HEK293 (cell line): ENCODE measurements at regions not wholly inside any gene's neighbourhood (a gene's known extent, or its start where the extent isn't known, plus 50 kb on each side); places are given as distances from the start of the nearest gene placed in this dataset.

ENCODE experiments used
- CTCF ChIA-PET: fragments of 350-600 bp; formaldehyde crosslinking; extraction: SDS; loops from one replicate; lab custom pipeline; 2021; ENCODE audit warnings: antibody characterized with exemption; lab: Yijun Ruan, JAX
- POLR2A ChIA-PET: fragments of 300-600 bp; formaldehyde crosslinking; extraction: SDS; loops from one replicate; lab custom pipeline; 2020; ENCODE audit warnings: antibody characterized with exemption, inconsistent platforms; lab: Yijun Ruan, JAX
- H3K27ac ChIP-seq: fragments of 200-500 bp; sonication (Bioruptor generic); 2 replicates; pipeline ENCODE4 v1.5.1; 2014; ENCODE audit warnings: low read depth, low read length, control low read depth, inconsistent platforms; ENCODE audit errors: extremely low read depth
- H3K36me3 ChIP-seq, 2 experiments: fragments of 200-500 bp in 1 of 2; sonication (Bioruptor generic) in 1 of 2; 1 replicate in 1 of 2; 2 replicates in 1 of 2; pipeline ENCODE4 v1.5.1; 2014 to 2017; ENCODE audit warnings: inconsistent platforms in 2 of 2, low read length in 2 of 2; ENCODE audit not compliant: control insufficient read depth in 2 of 2, insufficient read depth in 1 of 2
- H3K4me1 ChIP-seq: fragments of 200-500 bp; sonication (Bioruptor generic); 2 replicates; pipeline ENCODE4 v1.5.1; 2014; ENCODE audit warnings: mild to moderate bottlenecking, low read length, inconsistent platforms; ENCODE audit not compliant: control insufficient read depth, insufficient read depth
- H3K4me3 ChIP-seq: 2 replicates; pipeline ENCODE4 v1.5.1; 2011; ENCODE audit warnings: low read depth, mild to moderate bottlenecking, control low read depth, low read length, moderate library complexity
- H3K9me3 ChIP-seq: fragments of 200-500 bp; sonication (Bioruptor generic); 2 replicates; pipeline ENCODE4 v1.5.1; 2014; ENCODE audit warnings: low read depth, low read length, inconsistent platforms; ENCODE audit not compliant: control insufficient read depth, insufficient read depth
- HOXC10 ChIP-seq: sonication (generic); formaldehyde crosslinking; IDR thresholded peaks from 2 replicates; pipeline ENCODE4 v1.8.1; 2023; ENCODE audit warnings: mild to moderate bottlenecking, missing genetic modification reagents
- HOXD13 ChIP-seq: sonication (generic); formaldehyde crosslinking; IDR thresholded peaks from 2 replicates; pipeline ENCODE4 v1.8.0; 2022; ENCODE audit warnings: missing genetic modification reagents, borderline replicate concordance
- KLF16 ChIP-seq: fragments of 450-650 bp; formaldehyde crosslinking; IDR thresholded peaks from 2 replicates; pipeline ENCODE4 v1.5.1; 2017; ENCODE audit warnings: missing biosample characterization, missing genetic modification characterization
- KLF7 ChIP-seq: fragments of 450-650 bp; formaldehyde crosslinking; IDR thresholded peaks from 2 replicates; pipeline ENCODE4 v1.5.1; 2016; ENCODE audit warnings: missing biosample characterization, missing genetic modification characterization, borderline replicate concordance
- SP7 ChIP-seq: fragments of 450-650 bp; formaldehyde crosslinking; IDR thresholded peaks from 2 replicates; pipeline ENCODE4 v1.5.1; 2016; ENCODE audit warnings: missing biosample characterization, missing genetic modification characterization
- ZFP69B ChIP-seq: fragments of 450-650 bp; formaldehyde crosslinking; IDR thresholded peaks from 2 replicates; pipeline ENCODE4 v1.5.1; 2016; ENCODE audit warnings: missing biosample characterization, missing genetic modification characterization
- ZNF155 ChIP-seq: fragments of 450-650 bp; formaldehyde crosslinking; IDR thresholded peaks from 2 replicates; pipeline ENCODE4 v1.5.1; 2016; ENCODE audit warnings: missing biosample characterization, missing genetic modification characterization
- ZNF274 ChIP-seq, 2 experiments: fragments of 200-500 bp in 1 of 2; fragments of 450-650 bp in 1 of 2; sonication (Bioruptor generic) in 1 of 2; formaldehyde crosslinking in 1 of 2; IDR thresholded peaks; 2 replicates each; pipeline versions ENCODE4 v1.5.1 to v1.6.1; 2014 to 2016; ENCODE audit warnings: borderline replicate concordance in 1 of 2, inconsistent platforms in 1 of 2, low read length in 1 of 2, missing biosample characterization in 1 of 2, missing genetic modification characterization in 1 of 2
- ZNF324 ChIP-seq: fragments of 450-650 bp; formaldehyde crosslinking; IDR thresholded peaks from 2 replicates; pipeline ENCODE4 v1.5.1; 2016; ENCODE audit warnings: missing biosample characterization, missing genetic modification characterization
- ZNF354C ChIP-seq: fragments of 450-650 bp; formaldehyde crosslinking; IDR thresholded peaks from 2 replicates; pipeline ENCODE4 v1.5.1; 2016; ENCODE audit warnings: missing biosample characterization, missing genetic modification characterization, low read depth, borderline replicate concordance
- ZNF366 ChIP-seq: fragments of 450-650 bp; formaldehyde crosslinking; conservative IDR thresholded peaks from 2 replicates; pipeline ENCODE4 v1.5.1; 2016; ENCODE audit warnings: missing biosample characterization, missing genetic modification characterization
- ZNF391 ChIP-seq: fragments of 450-650 bp; formaldehyde crosslinking; IDR thresholded peaks from 2 replicates; pipeline ENCODE4 v1.5.1; 2016; ENCODE audit warnings: low read depth, missing biosample characterization, missing genetic modification characterization, borderline replicate concordance
- ZNF501 ChIP-seq: fragments of 450-650 bp; formaldehyde crosslinking; IDR thresholded peaks from 2 replicates; pipeline ENCODE4 v1.5.1; 2016; ENCODE audit warnings: missing biosample characterization, missing genetic modification characterization
- ZNF747 ChIP-seq: fragments of 450-650 bp; formaldehyde crosslinking; IDR thresholded peaks from 2 replicates; pipeline ENCODE4 v1.5.1; 2016; ENCODE audit warnings: missing biosample characterization, missing genetic modification characterization
- ZNF785 ChIP-seq: fragments of 450-650 bp; formaldehyde crosslinking; IDR thresholded peaks from 2 replicates; pipeline ENCODE4 v1.5.1; 2016; ENCODE audit warnings: missing biosample characterization, missing genetic modification characterization
- ZNF830 ChIP-seq: fragments of 450-650 bp; IDR thresholded peaks from 2 replicates; pipeline ENCODE4 v1.5.0; 2018; ENCODE audit warnings: missing biosample characterization, missing genetic modification characterization, low read depth, mild to moderate bottlenecking, moderate library complexity
- ZSCAN4 ChIP-seq: fragments of 450-650 bp; formaldehyde crosslinking; IDR thresholded peaks from 2 replicates; pipeline ENCODE4 v1.5.1; 2017; ENCODE audit warnings: missing biosample characterization, missing genetic modification characterization
- TF ChIP-seq, protein P1 (sequence below): fragments of 450-650 bp; formaldehyde crosslinking; IDR thresholded peaks from 2 replicates; pipeline ENCODE4 v1.5.1; 2016; ENCODE audit warnings: missing biosample characterization, missing genetic modification characterization
- TF ChIP-seq, protein P2 (sequence below): fragments of 450-650 bp; formaldehyde crosslinking; IDR thresholded peaks from 2 replicates; pipeline ENCODE4 v1.5.1; 2016; ENCODE audit warnings: missing biosample characterization, missing genetic modification characterization

DNA sequence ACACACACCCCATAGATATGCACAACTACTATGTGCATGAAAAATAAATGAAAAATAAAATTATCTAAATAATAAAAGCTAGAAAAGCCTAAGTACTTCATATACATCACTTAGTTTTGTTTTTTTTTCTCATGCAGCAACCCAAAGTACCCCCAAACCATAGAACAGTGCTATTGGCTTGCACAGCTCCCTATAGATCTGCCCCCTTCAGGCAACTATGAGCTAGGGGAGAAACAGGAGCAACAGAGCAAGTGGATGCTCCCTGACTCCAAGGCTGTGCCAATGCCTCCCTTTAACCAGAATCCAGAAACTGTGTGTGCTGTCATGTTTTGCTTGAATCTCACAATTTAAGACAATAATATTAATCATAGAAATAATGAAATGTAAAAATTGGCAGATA lies 605.5 kb downstream of the TOX3 start:
- ChIA-PET POLR2A (no interaction called here), CTCF (interaction anchor here (0.6 to 1.3 kb wide), 4 partner anchors 12 to 1216 kb away, joined by 3 read pairs; no protein-coding TSS in a partner anchor)

DNA sequence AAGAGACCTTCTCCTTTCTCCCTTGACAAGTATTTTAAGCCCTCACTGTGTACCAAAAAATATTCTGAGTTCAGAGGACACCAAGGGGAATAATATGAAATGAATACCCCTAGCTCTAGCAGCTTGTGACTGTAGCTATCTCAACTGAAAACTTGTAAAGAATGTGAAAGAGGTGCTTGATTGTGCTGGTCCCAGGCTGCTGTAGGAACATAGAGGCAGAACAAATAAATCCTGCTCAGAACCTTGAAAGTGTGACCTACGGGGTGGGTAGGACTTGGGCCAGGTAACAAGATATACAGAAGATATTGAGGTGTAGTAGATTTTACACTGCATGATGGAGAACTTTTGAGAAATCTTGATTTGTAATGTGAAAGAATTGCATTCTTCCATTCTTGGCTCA lies 606.8 kb downstream of the TOX3 start:
- POLR2A ChIA-PET = no interaction called here
- no peaks in the 10 kb centered on the region for H3K36me3 ChIP-seq
- H3K9me3 ChIP-seq = no peaks in the 10 kb centered on the region
- no peaks in the 10 kb centered on the region for H3K4me1 ChIP-seq
- CTCF ChIA-PET = no interaction called here
- no peak for TF ChIP-seq ZNF155 (tag by site-specific recombination)
- H3K4me3 ChIP-seq = no peak overlapping the region
- H3K27ac ChIP-seq = no peak overlapping the region

More for the DNA sequence above, 605.5 kb downstream of the TOX3 start:
- Histone ChIP-seq H3K36me3 (no peaks in the 10 kb centered on the region), H3K4me3 (no peak overlapping the region), H3K4me1 (no peaks in the 10 kb centered on the region), H3K9me3 (no peaks in the 10 kb centered on the region), H3K27ac (no peak overlapping the region)
- TF ChIP-seq ZNF274 (IDR thresholded peaks at IDR 0.05; ENCODE audit: low read length) = no peak
- no peak for TF ChIP-seq ZNF274 (tag by site-specific recombination; IDR thresholded peaks at IDR 0.05; ENCODE audit: borderline replicate concordance)
- TF ChIP-seq HOXC10 (CRISPR knock-in tag) = no peak
- no peak for TF ChIP-seq ZNF501 (tag by site-specific recombination)
- no peak for TF ChIP-seq ZSCAN4
- no peak for TF ChIP-seq ZFP69B (tag by site-specific recombination)
- TF ChIP-seq SP7 (tag by site-specific recombination) = no peak

GRCh38 chr16:51939378-51939871 lies 607.5 kb downstream of the TOX3 start:
- Histone ChIP-seq H3K36me3 (no peaks in the 10 kb centered on the region), H3K27ac (no peak overlapping the region), H3K4me3 (no peak overlapping the region), H3K4me1 (no peaks in the 10 kb centered on the region), H3K9me3 (no peaks in the 10 kb centered on the region)
- TF ChIP-seq HOXD13 (CRISPR knock-in tag) = no peak
- TF ChIP-seq KLF16 (tag by site-specific recombination) = no peak
- TF ChIP-seq, protein P1, sequence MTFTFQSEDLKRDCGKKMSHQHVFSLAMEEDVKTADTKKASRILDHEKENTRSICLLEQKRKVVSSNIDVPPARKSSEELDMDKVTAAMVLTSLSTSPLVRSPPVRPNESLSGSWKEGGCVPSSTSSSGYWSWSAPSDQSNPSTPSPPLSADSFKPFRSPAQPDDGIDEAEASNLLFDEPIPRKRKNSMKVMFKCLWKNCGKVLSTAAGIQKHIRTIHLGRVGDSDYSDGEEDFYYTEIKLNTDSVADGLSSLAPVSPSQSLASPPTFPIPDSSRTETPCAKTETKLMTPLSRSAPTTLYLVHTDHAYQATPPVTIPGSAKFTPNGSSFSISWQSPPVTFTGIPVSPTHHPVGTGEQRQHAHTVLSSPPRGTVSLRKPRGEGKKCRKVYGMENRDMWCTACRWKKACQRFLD (tag by site-specific recombination) = no peak
- TF ChIP-seq, protein P2, sequence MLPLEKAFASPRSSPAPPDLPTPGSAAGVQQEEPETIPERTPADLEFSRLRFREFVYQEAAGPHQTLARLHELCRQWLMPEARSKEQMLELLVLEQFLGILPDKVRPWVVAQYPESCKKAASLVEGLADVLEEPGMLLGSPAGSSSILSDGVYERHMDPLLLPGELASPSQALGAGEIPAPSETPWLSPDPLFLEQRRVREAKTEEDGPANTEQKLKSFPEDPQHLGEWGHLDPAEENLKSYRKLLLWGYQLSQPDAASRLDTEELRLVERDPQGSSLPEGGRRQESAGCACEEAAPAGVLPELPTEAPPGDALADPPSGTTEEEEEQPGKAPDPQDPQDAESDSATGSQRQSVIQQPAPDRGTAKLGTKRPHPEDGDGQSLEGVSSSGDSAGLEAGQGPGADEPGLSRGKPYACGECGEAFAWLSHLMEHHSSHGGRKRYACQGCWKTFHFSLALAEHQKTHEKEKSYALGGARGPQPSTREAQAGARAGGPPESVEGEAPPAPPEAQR (tag by site-specific recombination) = no peak
- TF ChIP-seq ZNF354C (tag by site-specific recombination) = no peak
- TF ChIP-seq KLF7 (tag by site-specific recombination) = no peak
- TF ChIP-seq ZNF785 (tag by site-specific recombination) = no peak
- TF ChIP-seq ZNF391 = no peak
- no peak for TF ChIP-seq ZNF830 (tag by site-specific recombination)
- no peak for TF ChIP-seq ZNF324
- no peak for TF ChIP-seq ZNF366 (tag by site-specific recombination)
- no peak for TF ChIP-seq ZNF747
- CTCF ChIA-PET = interaction anchor here (0.5 to 1.2 kb wide), 3 partner anchors 13 to 45 kb away, joined by 3 read pairs; no protein-coding TSS in a partner anchor
- POLR2A ChIA-PET = no interaction called here
